Kidney (tissue), 13 donors: ENCODE measurements at regions not wholly inside any gene's neighbourhood (a gene's known extent, or its start where the extent isn't known, plus 50 kb on each side); places are given as distances from the start of the nearest gene placed in this dataset.

ENCODE experiments used
- DNase-seq, 5 donors: peaks; one replicate each; pipeline ENCODE4 v3.0.0-alpha.2; 2013 to 2020
- FAIRE-seq: peaks from 2 replicates; lab custom pipeline; 2012; peaks lifted over from hg19 to GRCh38; lab: Jason Lieb, UNC
- H3K27ac ChIP-seq, 2 donors: one replicate each; pipeline ENCODE4 v1.7.0; 2013; ENCODE audit warnings: low read depth in 2 of 2, low read length in 2 of 2, inconsistent platforms in 1 of 2
- H3K27me3 ChIP-seq: one replicate; pipeline ENCODE4 v1.7.1; 2013; ENCODE audit warnings: low read length, inconsistent platforms; ENCODE audit not compliant: control insufficient read depth, insufficient read depth
- H3K36me3 ChIP-seq, 3 donors: one replicate each; pipeline versions ENCODE4 v1.7.0 to v1.7.1; 2013; ENCODE audit warnings: low read length in 3 of 3, control low read depth in 1 of 3, inconsistent platforms in 1 of 3; ENCODE audit not compliant: insufficient read depth in 3 of 3, control insufficient read depth in 2 of 3
- H3K4me1 ChIP-seq, 3 donors: one replicate each; pipeline versions ENCODE4 v1.7.0 to v1.7.1; 2013; ENCODE audit warnings: low read length in 3 of 3, inconsistent platforms in 1 of 3, low read depth in 1 of 3; ENCODE audit not compliant: control insufficient read depth in 2 of 3, insufficient read depth in 2 of 3
- H3K4me3 ChIP-seq, 3 donors: one replicate each; pipeline versions ENCODE4 v1.7.0 to v1.8.1; 2013; ENCODE audit warnings: low read length in 3 of 3, control low read depth in 1 of 3, inconsistent platforms in 1 of 3
- H3K9ac ChIP-seq, 3 donors: one replicate each; pipeline versions ENCODE4 v1.7.0 to v1.7.1; 2013; ENCODE audit warnings: low read length in 3 of 3, control low read depth in 1 of 3, inconsistent platforms in 1 of 3
- H3K9me3 ChIP-seq, 3 donors: one replicate each; pipeline versions ENCODE4 v1.7.0 to v1.7.1; 2013; ENCODE audit warnings: low read length in 3 of 3, control low read depth in 1 of 3, inconsistent platforms in 1 of 3; ENCODE audit not compliant: control insufficient read depth in 2 of 3, insufficient read depth in 1 of 3
- intact Hi-C: fragments of 100-400 bp; cut with DNase I; formaldehyde crosslinking; loops from one replicate; pipeline ENCODE4 v1.11.1; 2022
- TF ChIP-seq, protein P1 (sequence below): IDR thresholded peaks from 3 replicates; pipeline ENCODE4 v1.5.1; 2012; ENCODE audit warnings: mild to moderate bottlenecking, moderate library complexity, borderline replicate concordance; ENCODE audit not compliant: insufficient read depth; ENCODE audit errors: extremely low read depth
- donor health status: control.
- donor health status: control.
- donor health status: control.
- donor health status: control.
- donor health status: control.
- donor health status: DM: yes; HTN: yes; CAD: no.
- donor health status: Normal renal cell carcinoma (clear cell type).

DNA sequence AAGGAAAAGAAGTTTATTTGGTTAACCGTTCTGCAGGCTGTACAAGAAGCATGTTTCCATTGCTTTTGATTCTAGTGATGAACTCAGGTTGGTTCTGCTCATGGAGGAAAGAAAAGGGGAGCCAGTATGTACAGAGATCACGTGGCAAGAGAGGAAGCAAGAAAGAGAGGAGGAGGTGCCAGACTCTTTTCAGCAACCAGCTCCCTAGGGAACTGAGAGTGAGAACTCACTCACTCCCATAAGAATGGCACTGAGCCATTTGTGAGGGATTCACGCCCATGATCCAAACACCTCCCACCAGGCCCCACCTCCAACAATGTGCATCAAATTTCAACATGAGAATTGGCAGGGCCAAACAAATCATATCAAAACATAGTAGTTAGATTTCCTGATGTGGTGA, 649.1 kb downstream of the EPM2A start:
- Histone ChIP-seq H3K27me3 (no peaks in the 10 kb centered on the region), H3K9me3 (no peaks in the 10 kb centered on the region), H3K27ac (no peak overlapping the region), H3K36me3 (no peaks in the 10 kb centered on the region), H3K4me1 (no peaks in the 10 kb centered on the region), H3K9ac (no peak overlapping the region), H3K4me3 (no peak overlapping the region)
- intact Hi-C loops = no loop called here
- no peak for DNase-seq
- no peak for FAIRE-seq
- TF ChIP-seq, protein P1, sequence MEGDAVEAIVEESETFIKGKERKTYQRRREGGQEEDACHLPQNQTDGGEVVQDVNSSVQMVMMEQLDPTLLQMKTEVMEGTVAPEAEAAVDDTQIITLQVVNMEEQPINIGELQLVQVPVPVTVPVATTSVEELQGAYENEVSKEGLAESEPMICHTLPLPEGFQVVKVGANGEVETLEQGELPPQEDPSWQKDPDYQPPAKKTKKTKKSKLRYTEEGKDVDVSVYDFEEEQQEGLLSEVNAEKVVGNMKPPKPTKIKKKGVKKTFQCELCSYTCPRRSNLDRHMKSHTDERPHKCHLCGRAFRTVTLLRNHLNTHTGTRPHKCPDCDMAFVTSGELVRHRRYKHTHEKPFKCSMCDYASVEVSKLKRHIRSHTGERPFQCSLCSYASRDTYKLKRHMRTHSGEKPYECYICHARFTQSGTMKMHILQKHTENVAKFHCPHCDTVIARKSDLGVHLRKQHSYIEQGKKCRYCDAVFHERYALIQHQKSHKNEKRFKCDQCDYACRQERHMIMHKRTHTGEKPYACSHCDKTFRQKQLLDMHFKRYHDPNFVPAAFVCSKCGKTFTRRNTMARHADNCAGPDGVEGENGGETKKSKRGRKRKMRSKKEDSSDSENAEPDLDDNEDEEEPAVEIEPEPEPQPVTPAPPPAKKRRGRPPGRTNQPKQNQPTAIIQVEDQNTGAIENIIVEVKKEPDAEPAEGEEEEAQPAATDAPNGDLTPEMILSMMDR = no peak

DNA sequence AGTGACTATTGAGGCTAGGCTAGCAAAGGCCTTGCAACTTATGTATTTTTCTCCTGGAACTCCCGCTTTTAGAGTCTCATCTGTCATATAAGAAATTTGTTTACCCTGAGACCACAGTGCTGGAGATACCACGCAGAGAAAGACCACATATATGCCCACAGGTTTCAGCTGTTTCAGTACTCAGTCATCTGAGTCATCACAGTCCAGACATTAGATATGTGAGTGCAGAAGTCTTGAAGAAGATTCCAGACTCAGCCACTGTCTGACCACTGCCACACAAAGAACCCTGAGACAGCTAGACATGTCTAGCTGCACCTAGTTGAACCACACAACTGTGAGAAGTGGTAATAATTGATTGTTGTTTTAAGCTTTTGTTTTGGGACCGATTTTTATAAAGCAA, 648.3 kb downstream of the EPM2A start:
- Histone ChIP-seq H3K36me3 (no peaks in the 10 kb centered on the region), H3K9me3 (no peaks in the 10 kb centered on the region), H3K4me3 (no peak overlapping the region), H3K4me1 (no peaks in the 10 kb centered on the region), H3K27ac (no peak overlapping the region), H3K27me3 (no peaks in the 10 kb centered on the region), H3K9ac (no peak overlapping the region)
- intact Hi-C loops = no loop called here
- FAIRE-seq (no peak), DNase-seq (no peak)
- TF ChIP-seq, protein P1 = no peak

DNA sequence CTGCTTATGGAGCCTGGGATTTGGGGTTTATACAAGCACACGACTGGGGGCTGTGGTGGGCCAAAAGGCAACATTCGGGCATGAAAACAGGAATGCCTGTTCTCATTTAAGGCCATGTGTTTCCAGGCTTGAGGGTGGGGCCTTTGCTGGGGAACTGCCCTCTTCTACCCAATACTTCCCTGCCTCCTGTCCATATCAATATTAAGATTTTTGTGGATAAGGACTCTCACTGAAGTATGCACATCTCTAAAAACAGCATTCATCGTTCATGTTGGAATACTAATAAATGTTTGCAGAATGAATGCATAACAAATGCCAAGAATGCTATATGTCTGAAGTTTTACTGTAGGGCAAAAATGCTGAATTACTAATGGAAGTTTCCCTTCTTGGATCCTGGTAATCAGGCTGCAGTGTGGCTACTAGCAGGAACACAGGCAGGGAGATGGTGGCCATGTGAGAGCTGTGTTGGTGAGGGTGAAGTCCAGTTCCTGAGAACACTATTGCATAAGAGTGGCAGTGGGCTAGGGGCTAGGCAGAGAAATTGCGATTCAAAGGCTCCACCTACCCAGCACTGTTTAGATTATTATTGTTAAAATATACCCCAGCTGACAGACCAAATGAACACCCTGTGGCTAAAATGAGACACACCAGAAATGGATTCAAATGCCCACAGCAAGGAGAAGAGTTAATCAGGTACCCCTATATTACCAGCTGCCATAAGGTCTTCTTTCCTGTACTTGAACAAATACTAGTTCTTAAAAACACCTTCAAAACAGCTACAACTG, 644.3 kb downstream of the EPM2A start:
- H3K27ac ChIP-seq = no peak overlapping the region
- no peaks in the 10 kb centered on the region for H3K36me3 ChIP-seq
- DNase-seq (no peak), FAIRE-seq (no peak)
- intact Hi-C loops = no loop called here
- TF ChIP-seq, protein P1 = no peak
- no peaks in the 10 kb centered on the region for H3K4me1 ChIP-seq
- H3K27me3 ChIP-seq = no peaks in the 10 kb centered on the region
- no peak overlapping the region for H3K4me3 ChIP-seq
- H3K9ac ChIP-seq = no peak overlapping the region
- no peaks in the 10 kb centered on the region for H3K9me3 ChIP-seq
